Upper lobe of left lung (tissue), 4 donors: ENCODE measurements at regions not wholly inside any gene's neighbourhood (a gene's known extent, or its start where the extent isn't known, plus 50 kb on each side); places are given as distances from the start of the nearest gene placed in this dataset.

Source experiments
- CTCF ChIP-seq, 6 experiments: fragments of 450-650 bp in 4 of 6; fragments of 200-600 bp in 2 of 6; sonication (generic) in 2 of 6; IDR thresholded peaks; one replicate each; pipeline ENCODE4 v1.5.1; 2016 to 2019; ENCODE audit warnings: antibody characterized with exemption in 6 of 6
- POLR2A ChIP-seq, 4 donors: fragments of 450-650 bp; IDR thresholded peaks; one replicate each; pipeline ENCODE4 v1.5.1; 2016 to 2017; ENCODE audit warnings: antibody characterized with exemption in 4 of 4, mild to moderate bottlenecking in 2 of 4

DNA sequence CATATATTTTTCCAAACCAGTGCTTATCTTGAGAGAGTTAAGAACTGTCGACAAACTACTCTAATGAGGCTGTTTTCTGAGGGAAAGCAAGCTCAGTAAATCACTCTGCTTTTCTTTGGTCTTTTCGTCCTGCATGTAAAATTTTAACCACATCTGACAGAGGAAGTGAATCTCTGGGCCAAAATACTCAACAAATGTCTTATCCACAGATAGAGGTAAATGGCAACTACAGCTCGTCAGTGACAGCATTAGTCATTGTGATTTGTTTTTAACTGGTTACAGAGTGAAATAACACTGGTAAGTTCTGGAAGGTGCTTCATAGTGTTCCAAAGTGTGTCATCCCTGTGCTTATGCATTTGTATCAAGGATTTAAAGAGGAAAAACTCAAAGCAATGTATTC, 82.6 kb upstream of the SLC8A1 start:
- TF ChIP-seq CTCF (IDR thresholded peaks at IDR 0.05) (no peak), POLR2A (IDR thresholded peaks at IDR 0.05) (no peak)
